HepG2 (cell line): ENCODE measurements at regions not wholly inside any gene's neighbourhood (a gene's known extent, or its start where the extent isn't known, plus 50 kb on each side); places are given as distances from the start of the nearest gene placed in this dataset.

Experiments used
- CHD4 ChIP-seq: fragments of 200-600 bp; sonication (generic); IDR thresholded peaks from 2 replicates; pipeline ENCODE4 v1.7.0; 2017; ENCODE audit warnings: mild to moderate bottlenecking, low read length, borderline replicate concordance
- CREB1 ChIP-seq, 2 experiments: fragments of 450-650 bp in 1 of 2; IDR thresholded peaks; 2 replicates each; pipeline ENCODE4 v1.6.1; 2016 to 2017; ENCODE audit warnings: control low read depth in 1 of 2, mild to moderate bottlenecking in 1 of 2, missing compliant biosample characterization in 1 of 2, missing genetic modification characterization in 1 of 2
- MED1 ChIP-seq: sonication (generic); formaldehyde crosslinking; IDR thresholded peaks from 2 replicates; pipeline ENCODE4 v1.4.0; 2020; ENCODE audit warnings: missing genetic modification reagents
- POLR2AphosphoS5 ChIP-seq: IDR thresholded peaks from 2 replicates; pipeline ENCODE4 v1.6.1; 2012; ENCODE audit warnings: low read depth, low read length
- SNRNP70 ChIP-seq: fragments of 200-400 bp; formaldehyde crosslinking; IDR thresholded peaks from 2 replicates; pipeline ENCODE4 v1.6.1; 2017; ENCODE audit warnings: mild to moderate bottlenecking, low read depth, low read length, moderate library complexity
- ZBTB20 ChIP-seq: sonication (generic); formaldehyde crosslinking; IDR thresholded peaks from 2 replicates; pipeline ENCODE4 v1.8.1; 2023; ENCODE audit warnings: missing genetic modification reagents, low read depth, mild to moderate bottlenecking, borderline replicate concordance
- ZZZ3 ChIP-seq: sonication (generic); formaldehyde crosslinking; IDR thresholded peaks from 2 replicates; pipeline ENCODE4 v1.4.0; 2020; ENCODE audit warnings: missing genetic modification reagents, mild to moderate bottlenecking, borderline replicate concordance
- TF ChIP-seq, protein P1 (sequence below): sonication (generic); formaldehyde crosslinking; IDR thresholded peaks from 2 replicates; pipeline ENCODE4 v1.5.0; 2020; ENCODE audit warnings: mild to moderate bottlenecking, missing genetic modification reagents, moderate library complexity

DNA sequence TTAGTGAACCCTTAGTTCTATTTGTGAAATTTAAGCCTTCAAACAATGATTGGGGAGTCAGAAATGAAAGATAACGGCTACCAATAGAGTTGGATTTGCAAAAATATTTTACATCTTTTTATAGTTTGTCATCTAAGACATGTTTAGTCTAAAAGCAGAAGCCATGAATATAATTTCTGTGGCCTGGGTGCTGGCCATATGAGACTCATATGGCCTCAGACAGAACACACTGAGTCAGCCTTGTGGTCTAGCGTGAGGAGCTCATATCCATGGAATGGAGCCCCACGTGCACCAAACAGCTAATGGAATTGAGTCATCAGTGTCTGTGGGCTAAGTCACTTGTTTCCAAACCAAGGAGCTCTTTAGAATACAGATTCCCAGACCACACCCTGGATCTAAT lies 240.7 kb upstream of the NREP start:
- TF ChIP-seq CREB1 (IDR thresholded peaks at IDR 0.05) (no peak), CREB1 (CRISPR knock-in tag; IDR thresholded peaks at IDR 0.05) (no peak), MED1 (no peak), CHD4 (no peak), ZZZ3 (CRISPR knock-in tag) (no peak), ZBTB20 (CRISPR knock-in tag) (no peak), SNRNP70 (no peak), POLR2AphosphoS5 (no peak)
- TF ChIP-seq, protein P1, sequence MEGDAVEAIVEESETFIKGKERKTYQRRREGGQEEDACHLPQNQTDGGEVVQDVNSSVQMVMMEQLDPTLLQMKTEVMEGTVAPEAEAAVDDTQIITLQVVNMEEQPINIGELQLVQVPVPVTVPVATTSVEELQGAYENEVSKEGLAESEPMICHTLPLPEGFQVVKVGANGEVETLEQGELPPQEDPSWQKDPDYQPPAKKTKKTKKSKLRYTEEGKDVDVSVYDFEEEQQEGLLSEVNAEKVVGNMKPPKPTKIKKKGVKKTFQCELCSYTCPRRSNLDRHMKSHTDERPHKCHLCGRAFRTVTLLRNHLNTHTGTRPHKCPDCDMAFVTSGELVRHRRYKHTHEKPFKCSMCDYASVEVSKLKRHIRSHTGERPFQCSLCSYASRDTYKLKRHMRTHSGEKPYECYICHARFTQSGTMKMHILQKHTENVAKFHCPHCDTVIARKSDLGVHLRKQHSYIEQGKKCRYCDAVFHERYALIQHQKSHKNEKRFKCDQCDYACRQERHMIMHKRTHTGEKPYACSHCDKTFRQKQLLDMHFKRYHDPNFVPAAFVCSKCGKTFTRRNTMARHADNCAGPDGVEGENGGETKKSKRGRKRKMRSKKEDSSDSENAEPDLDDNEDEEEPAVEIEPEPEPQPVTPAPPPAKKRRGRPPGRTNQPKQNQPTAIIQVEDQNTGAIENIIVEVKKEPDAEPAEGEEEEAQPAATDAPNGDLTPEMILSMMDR (CRISPR knock-in tag), result no peak
